Naive thymus-derived CD4-positive, alpha-beta T cell (primary cell): ENCODE measurements at regions not wholly inside any gene's neighbourhood (a gene's known extent, or its start where the extent isn't known, plus 50 kb on each side); places are given as distances from the start of the nearest gene placed in this dataset.
A peak's percentile ranks its signal among the peaks of the same experiment; 100 is the strongest.

Experiments
- ATAC-seq: fragments of 150-1000 bp; cut with Tn5 transposase; 2 replicates; pipeline ENCODE4 v1.10.0; 2021; ENCODE audit warnings: mild to moderate bottlenecking, moderate library complexity
- CTCF ChIA-PET: fragments of 350-600 bp; sonication (Branson Sonifier 250); formaldehyde crosslinking; loops from one replicate; lab custom pipeline; 2021; ENCODE audit warnings: antibody characterized with exemption; lab: Charles Lee
- POLR2A ChIA-PET: fragments of 350-600 bp; sonication (Branson Sonifier 250); formaldehyde crosslinking; loops from one replicate; lab custom pipeline; 2021; ENCODE audit warnings: antibody characterized with exemption, inconsistent platforms; lab: Charles Lee
- DNase-seq, 9 donors: peaks; one replicate each; pipeline versions ENCODE4 v3.0.0 to v3.0.0-alpha.2; 2020 to 2022; ENCODE audit warnings: mixed read lengths in 1 of 9
- H3K27ac ChIP-seq: one replicate; pipeline ENCODE4 v1.7.0; 2013; ENCODE audit warnings: mild to moderate bottlenecking, low read depth, low read length, moderate library complexity
- H3K27me3 ChIP-seq, 2 donors: one replicate each; pipeline ENCODE4 v1.7.0; 2013; ENCODE audit warnings: low read length in 2 of 2, mild to moderate bottlenecking in 2 of 2, moderate library complexity in 2 of 2; ENCODE audit not compliant: control insufficient read depth in 2 of 2, insufficient read depth in 2 of 2
- H3K36me3 ChIP-seq, 3 experiments: 1 replicate in 2 of 3; 2 replicates in 1 of 3; pipeline ENCODE4 v1.7.0; 2013; ENCODE audit warnings: low read length in 3 of 3, mild to moderate bottlenecking in 3 of 3, moderate library complexity in 1 of 3; ENCODE audit not compliant: insufficient read depth in 3 of 3, control insufficient read depth in 2 of 3
- H3K4me1 ChIP-seq, 2 donors: one replicate each; pipeline ENCODE4 v1.7.0; 2013; ENCODE audit warnings: low read length in 2 of 2, mild to moderate bottlenecking in 2 of 2, moderate library complexity in 1 of 2; ENCODE audit not compliant: control insufficient read depth in 2 of 2, insufficient read depth in 2 of 2
- H3K4me3 ChIP-seq: 2 replicates; pipeline ENCODE4 v1.7.0; 2013; ENCODE audit warnings: mild to moderate bottlenecking, low read length
- H3K9me3 ChIP-seq, 3 experiments: 1 replicate in 2 of 3; 2 replicates in 1 of 3; pipeline ENCODE4 v1.7.0; 2013; ENCODE audit warnings: low read length in 3 of 3; ENCODE audit not compliant: control insufficient read depth in 2 of 3
- H3K27ac Mint-ChIP-seq, 9 donors: one replicate each; pipeline ENCODE4 v1.8.0; 2020 to 2022; ENCODE audit warnings: mixed read lengths in 9 of 9, mild to moderate bottlenecking in 8 of 9, moderate library complexity in 5 of 9, inconsistent platforms in 2 of 9
- H3K27me3 Mint-ChIP-seq, 5 donors: one replicate each; pipeline ENCODE4 v1.8.0; 2021 to 2022; ENCODE audit warnings: mixed read lengths in 5 of 5, mild to moderate bottlenecking in 1 of 5
- H3K36me3 Mint-ChIP-seq, 5 donors: one replicate each; pipeline ENCODE4 v1.8.0; 2020 to 2022; ENCODE audit warnings: mixed read lengths in 5 of 5, mild to moderate bottlenecking in 3 of 5, inconsistent platforms in 1 of 5
- H3K4me1 Mint-ChIP-seq, 7 donors: one replicate each; pipeline ENCODE4 v1.8.0; 2020 to 2022; ENCODE audit warnings: mixed read lengths in 7 of 7, mild to moderate bottlenecking in 3 of 7, inconsistent platforms in 1 of 7
- H3K4me3 Mint-ChIP-seq, 10 donors: one replicate each; pipeline ENCODE4 v1.8.0; 2020 to 2022; ENCODE audit warnings: mild to moderate bottlenecking in 10 of 10, mixed read lengths in 10 of 10, moderate library complexity in 6 of 10, inconsistent platforms in 2 of 10
- H3K9me3 Mint-ChIP-seq, 11 donors: one replicate each; pipeline ENCODE4 v1.8.0; 2020 to 2022; ENCODE audit warnings: mixed read lengths in 11 of 11, mild to moderate bottlenecking in 4 of 11, inconsistent platforms in 1 of 11, moderate library complexity in 1 of 11
- intact Hi-C, 2 donors: fragments of 100-400 bp; cut with micrococcal nuclease; formaldehyde crosslinking; loops; one replicate each; pipeline ENCODE4 v1.15.1; 2023

GRCh38 chr2:217438821-217439220 is 564.0 kb downstream of the TNS1 start:
- Mint-ChIP-seq H3K4me1 (peaks cover 3 to 15% (median 7%) of the 10 kb centered on the region in 7 donors), H3K4me3 (no peak overlapping the region), H3K9me3 (peaks cover 0 to 3% (median 0%) of the 10 kb centered on the region in 11 donors), H3K27me3 (peaks cover 0 to 4% (median 0%) of the 10 kb centered on the region in 5 donors), H3K27ac (peak overlapping the region in 1 of 9 donors; percentile 39), H3K36me3 (peaks cover 0 to 15% (median 0%) of the 10 kb centered on the region in 5 donors)
- intact Hi-C loops: no loop called here
- Histone ChIP-seq H3K27me3 (no peaks in the 10 kb centered on the region), H3K27ac (no peak overlapping the region), H3K9me3 (no peaks in the 10 kb centered on the region), H3K36me3 (no peaks in the 10 kb centered on the region), H3K4me3 (no peak overlapping the region), H3K4me1 (no peaks in the 10 kb centered on the region)
- DNase-seq: no peak
- POLR2A ChIA-PET: no interaction called here
- ATAC-seq: no peak
- CTCF ChIA-PET: no interaction called here

- Histone ChIP-seq H3K4me3 (no peak overlapping the region), H3K4me1 (no peaks in the 10 kb centered on the region), H3K9me3 (no peaks in the 10 kb centered on the region), H3K36me3 (no peaks in the 10 kb centered on the region), H3K27ac (no peak overlapping the region), H3K27me3 (no peaks in the 10 kb centered on the region)
- Mint-ChIP-seq H3K27ac (no peak overlapping the region), H3K4me3 (no peak overlapping the region), H3K27me3 (peaks cover 0 to 10% (median 4%) of the 10 kb centered on the region in 5 donors), H3K4me1 (peaks cover 4 to 20% (median 12%) of the 10 kb centered on the region in 7 donors), H3K9me3 (peaks cover 0 to 4% (median 0%) of the 10 kb centered on the region in 11 donors), H3K36me3 (peaks cover 0 to 14% (median 3%) of the 10 kb centered on the region in 5 donors)
- DNase-seq: no peak
- intact Hi-C loops: no loop called here
- CTCF ChIA-PET: no interaction called here
- ATAC-seq: no peak
- POLR2A ChIA-PET: no interaction called here
These were observed 564.7 kb downstream of the TNS1 start for GRCh38 chr2:217438136-217438535.

- H3K36me3 ChIP-seq: no peaks in the 10 kb centered on the region
- ChIA-PET CTCF (no interaction called here), POLR2A (no interaction called here)
- H3K4me3 ChIP-seq: no peak overlapping the region
- Mint-ChIP-seq H3K9me3 (peaks cover 0 to 3% (median 0%) of the 10 kb centered on the region in 11 donors), H3K27ac (peak overlapping the region in 1 of 9 donors; percentile 62), H3K4me3 (no peak overlapping the region), H3K27me3 (peaks cover 0 to 10% (median 4%) of the 10 kb centered on the region in 5 donors), H3K4me1 (peaks cover 4 to 21% (median 12%) of the 10 kb centered on the region in 7 donors), H3K36me3 (peaks cover 0 to 8% (median 3%) of the 10 kb centered on the region in 5 donors)
- no peaks in the 10 kb centered on the region for H3K4me1 ChIP-seq
- no peak for DNase-seq
- H3K27ac ChIP-seq: no peak overlapping the region
- H3K27me3 ChIP-seq: no peaks in the 10 kb centered on the region
- intact Hi-C loops: no loop called here
- no peaks in the 10 kb centered on the region for H3K9me3 ChIP-seq
- no peak for ATAC-seq
These were observed 565.4 kb downstream of the TNS1 start for GRCh38 chr2:217437290-217437870.

GRCh38 chr2:217436386-217436785 is 566.4 kb downstream of the TNS1 start:
- Histone ChIP-seq H3K4me1 (no peaks in the 10 kb centered on the region), H3K27me3 (no peaks in the 10 kb centered on the region), H3K27ac (no peak overlapping the region), H3K36me3 (no peaks in the 10 kb centered on the region), H3K9me3 (no peaks in the 10 kb centered on the region), H3K4me3 (no peak overlapping the region)
- Mint-ChIP-seq H3K27ac (peak overlapping the region in 1 of 9 donors; percentile 23), H3K9me3 (peaks cover 0 to 3% (median 0%) of the 10 kb centered on the region in 11 donors), H3K4me3 (no peak overlapping the region), H3K27me3 (peaks cover 0 to 10% (median 4%) of the 10 kb centered on the region in 5 donors), H3K4me1 (peaks cover 4 to 21% (median 16%) of the 10 kb centered on the region in 7 donors), H3K36me3 (peaks cover 0 to 9% (median 3%) of the 10 kb centered on the region in 5 donors)
- ChIA-PET POLR2A (no interaction called here), CTCF (no interaction called here)
- ATAC-seq (no peak), DNase-seq (no peak)
- intact Hi-C loops: no loop called here

GRCh38 chr2:217434180-217434975 is 568.4 kb downstream of the TNS1 start:
- Mint-ChIP-seq H3K4me3 (peak overlapping the region in 6 of 10 donors; percentile 11 to 57 (median 37)), H3K27me3 (peaks cover 0 to 10% (median 4%) of the 10 kb centered on the region in 5 donors), H3K36me3 (peaks cover 0 to 12% (median 3%) of the 10 kb centered on the region in 5 donors), H3K9me3 (peaks cover 0 to 3% (median 0%) of the 10 kb centered on the region in 11 donors), H3K27ac (peak overlapping the region in 5 of 9 donors; percentile 4 to 63 (median 31)), H3K4me1 (peaks cover 2 to 20% (median 15%) of the 10 kb centered on the region in 7 donors)
- Histone ChIP-seq H3K36me3 (no peaks in the 10 kb centered on the region), H3K4me1 (no peaks in the 10 kb centered on the region), H3K9me3 (no peaks in the 10 kb centered on the region), H3K4me3 (no peak overlapping the region), H3K27me3 (no peaks in the 10 kb centered on the region), H3K27ac (no peak overlapping the region)
- POLR2A ChIA-PET: no interaction called here
- peak; percentile 86 for ATAC-seq
- CTCF ChIA-PET: no interaction called here
- intact Hi-C loops: no loop called here
- peak in 5 of 9 donors; percentile 2 to 23 (median 5) for DNase-seq

- no peak for DNase-seq
- H3K4me3 Mint-ChIP-seq: peak overlapping the region in 6 of 10 donors; percentile 0 to 57 (median 37)
- Histone ChIP-seq H3K27ac (no peak overlapping the region), H3K9me3 (no peaks in the 10 kb centered on the region), H3K27me3 (no peaks in the 10 kb centered on the region), H3K4me3 (no peak overlapping the region), H3K4me1 (no peaks in the 10 kb centered on the region), H3K36me3 (no peaks in the 10 kb centered on the region)
- CTCF ChIA-PET: no interaction called here
- ATAC-seq: peak; percentile 28
- peak overlapping the region in 6 of 9 donors; percentile 4 to 59 (median 32) for H3K27ac Mint-ChIP-seq
- intact Hi-C loops: no loop called here
- H3K4me1 Mint-ChIP-seq: peaks cover 2 to 20% (median 15%) of the 10 kb centered on the region in 7 donors
- POLR2A ChIA-PET: no interaction called here
- peaks cover 0 to 10% (median 4%) of the 10 kb centered on the region in 5 donors for H3K27me3 Mint-ChIP-seq
- peaks cover 0 to 15% (median 3%) of the 10 kb centered on the region in 5 donors for H3K36me3 Mint-ChIP-seq
- peaks cover 0 to 3% (median 0%) of the 10 kb centered on the region in 11 donors for H3K9me3 Mint-ChIP-seq
These were observed 569.3 kb downstream of the TNS1 start for GRCh38 chr2:217433522-217433921.
